ENCODE measurements at regions not wholly inside any gene's neighbourhood (a gene's known extent, or its start where the extent isn't known, plus 50 kb on each side); places are given as distances from the start of the nearest gene placed in this dataset.

- TF ChIP-seq CTCF (IDR thresholded peaks at IDR 0.05; ENCODE audit: insufficient read depth, low read length) (no peak), REST (IDR thresholded peaks at IDR 0.05; ENCODE audit: insufficient replicate concordance, low read depth) (no peak)
These were observed 98.2 kb upstream of the SLC8A1 start for GRCh38 chr2:40550085-40550484.

All from HL-60 (cell line).